GM19455 (cell line): ENCODE measurements at regions not wholly inside any gene's neighbourhood (a gene's known extent, or its start where the extent isn't known, plus 50 kb on each side); places are given as distances from the start of the nearest gene placed in this dataset.

Experiments used
- ATAC-seq: cut with Tn5 transposase; IDR thresholded peaks from one replicate; pipeline ENCODE4 v1.9.1; 2021; ENCODE audit not compliant: unreplicated experiment

- ATAC-seq = no peak
Measured at GRCh38 chr13:106246242-106246641, 289.2 kb downstream of the EFNB2 start.

- no peak for ATAC-seq
Measured at GRCh38 chr13:106243011-106243565, 292.4 kb downstream of the EFNB2 start.

- ATAC-seq = no peak
Measured at GRCh38 chr13:106241974-106242953, 293.2 kb downstream of the EFNB2 start.

DNA sequence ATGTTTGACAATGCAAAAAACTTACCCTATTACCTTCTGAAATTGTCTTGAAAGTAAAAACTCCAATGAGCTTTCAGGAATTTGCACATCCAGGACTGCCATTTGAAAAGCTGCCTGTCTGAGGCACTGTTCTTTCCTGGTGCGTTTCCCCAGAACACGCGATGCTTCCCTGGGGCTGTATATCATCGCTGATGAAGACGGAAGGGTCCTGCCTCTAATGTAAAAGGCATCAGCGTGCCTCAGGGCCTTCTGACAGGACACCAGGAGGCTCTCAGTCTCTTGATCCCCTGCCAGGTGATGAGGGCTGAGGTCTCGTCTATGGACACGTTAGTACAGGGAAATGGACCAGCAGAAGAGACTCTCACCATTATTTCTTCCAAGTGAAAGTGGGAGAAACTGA lies 296.8 kb downstream of the EFNB2 start:
- ATAC-seq = no peak

- no peak for ATAC-seq
Measured at GRCh38 chr13:106234636-106235035, 300.8 kb downstream of the EFNB2 start.

DNA sequence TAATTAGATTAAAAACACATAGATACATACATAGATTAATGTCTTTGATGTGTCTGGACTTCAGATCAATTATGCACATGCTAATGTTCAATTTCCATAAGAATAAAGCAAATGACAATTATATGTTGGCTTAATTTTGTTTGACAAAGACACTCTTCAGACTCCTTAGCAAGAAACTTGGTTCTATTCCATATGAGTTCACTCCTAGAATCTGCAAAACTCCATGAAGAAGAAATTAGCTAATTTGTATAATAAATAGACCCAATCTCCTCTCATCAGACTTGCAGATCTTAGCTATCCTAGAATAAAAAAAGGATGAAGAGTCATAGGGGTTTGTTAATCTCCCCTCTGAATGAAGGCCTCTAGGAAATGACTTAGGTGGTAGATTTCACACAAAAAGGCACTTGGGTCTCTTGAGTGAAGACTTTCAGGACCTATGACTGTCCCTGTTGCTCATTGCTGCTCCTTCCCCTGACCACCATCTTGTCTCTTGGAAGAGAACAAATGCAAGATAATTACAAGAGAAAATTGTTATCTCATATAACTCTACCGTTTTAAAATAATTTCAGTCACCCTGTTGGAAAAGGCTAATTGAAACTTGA lies 302.2 kb downstream of the EFNB2 start:
- no peak for ATAC-seq

DNA sequence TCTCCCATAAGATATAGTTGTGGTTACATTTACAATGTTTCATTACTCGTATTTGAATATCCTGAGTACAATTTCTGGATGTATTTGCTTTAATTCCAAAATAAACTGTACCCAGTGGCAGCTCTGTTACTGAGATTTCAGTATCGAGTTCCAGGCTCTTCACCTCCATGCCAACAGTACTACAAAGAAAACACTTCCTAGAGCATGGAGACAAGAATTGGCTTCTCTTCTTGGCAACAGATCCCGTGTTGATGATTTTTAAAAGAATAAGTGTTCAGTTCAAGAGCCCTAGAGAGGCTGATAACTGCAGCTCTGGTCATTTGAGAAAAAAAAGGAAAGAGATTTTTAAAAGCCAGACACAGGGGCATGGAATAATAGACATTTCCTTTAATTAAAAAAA lies 302.8 kb downstream of the EFNB2 start:
- no peak for ATAC-seq

GRCh38 chr13:106230450-106230849 lies 305.0 kb downstream of the EFNB2 start:
- ATAC-seq = no peak

DNA sequence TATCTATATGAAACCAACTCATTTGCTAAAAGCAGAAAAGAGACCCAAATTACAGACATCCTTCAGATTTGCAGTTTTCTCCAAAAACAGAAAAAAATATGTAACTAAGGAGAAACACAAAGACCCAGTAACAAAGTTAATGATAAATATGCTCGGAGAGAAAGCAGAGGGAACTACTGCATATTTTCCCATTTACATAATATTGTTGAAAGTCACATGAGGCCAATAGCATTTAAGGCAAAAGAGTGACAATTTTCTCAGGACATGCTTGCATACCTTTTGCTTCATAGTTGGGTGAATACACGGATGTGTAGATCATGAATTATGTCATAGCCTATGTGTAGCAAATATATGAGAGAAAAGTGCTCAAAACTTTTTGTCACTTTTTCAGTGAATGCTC lies 310.3 kb downstream of the EFNB2 start:
- ATAC-seq = no peak

DNA sequence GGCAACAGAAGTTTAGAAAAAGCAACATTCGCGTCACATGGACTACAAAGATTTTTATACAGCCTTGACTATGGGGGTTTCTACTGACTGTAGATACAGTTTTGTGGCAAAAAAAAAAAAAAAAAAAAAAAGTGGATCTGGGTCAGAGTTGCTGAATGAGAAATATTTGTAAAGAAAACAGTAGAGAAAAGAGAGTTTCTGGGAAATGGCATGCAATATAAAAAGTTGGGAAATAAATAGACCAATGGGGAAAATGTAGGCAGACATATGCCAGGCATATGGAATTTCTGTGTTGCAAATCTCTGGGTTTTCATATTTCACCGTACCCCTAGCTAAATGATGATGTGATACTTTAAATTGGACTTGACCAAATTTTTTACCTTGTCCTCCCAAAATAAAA lies 315.3 kb downstream of the EFNB2 start:
- no peak for ATAC-seq

- ATAC-seq = no peak
Measured at GRCh38 chr13:106213028-106213757, 322.3 kb downstream of the EFNB2 start.

DNA sequence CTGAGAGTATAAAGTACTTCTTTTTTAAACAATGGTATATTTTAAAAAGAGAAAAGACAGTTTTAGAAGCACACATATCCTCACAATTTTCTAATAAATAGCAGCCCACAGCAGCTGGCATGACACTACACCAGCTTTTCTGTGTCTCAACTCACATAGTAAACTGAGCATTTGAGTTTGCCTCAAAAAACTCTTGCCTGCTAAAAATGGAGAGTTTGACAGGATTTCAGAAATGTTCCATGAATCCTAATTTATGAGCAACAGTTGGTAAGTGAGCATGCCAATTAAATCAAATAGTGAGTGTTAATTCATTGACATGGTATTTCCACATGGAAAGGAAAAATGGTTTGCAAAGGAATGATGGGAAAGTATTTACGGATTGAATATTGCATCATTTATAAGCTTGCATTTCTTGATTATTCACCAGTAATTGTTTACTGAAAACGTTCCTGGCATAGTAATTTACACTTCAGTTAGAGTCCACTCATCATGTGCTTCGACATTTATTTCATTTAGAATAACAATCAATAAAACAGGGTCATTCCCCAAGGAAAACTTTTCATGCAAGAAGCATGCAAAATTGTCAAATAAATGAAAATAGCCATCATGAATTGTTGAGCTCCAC lies 323.0 kb downstream of the EFNB2 start:
- no peak for ATAC-seq

DNA sequence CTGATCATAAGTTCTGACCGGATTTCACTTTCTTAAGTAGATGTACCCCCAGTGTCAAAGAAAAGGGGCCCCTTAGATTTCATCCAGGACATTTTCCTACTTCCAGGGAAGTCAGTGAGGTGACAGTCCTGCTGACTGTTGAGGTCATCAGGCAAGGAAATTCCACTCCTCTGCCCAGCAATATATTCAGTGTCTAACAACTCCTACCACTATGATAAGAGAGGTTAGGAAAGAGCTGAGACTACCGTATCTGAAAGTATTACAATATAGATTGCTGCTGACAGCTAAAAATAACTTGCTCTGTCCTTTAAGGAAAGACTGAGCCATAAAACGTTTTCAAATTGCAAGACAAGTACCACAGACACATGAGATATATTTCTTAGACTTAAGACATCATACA lies 325.1 kb downstream of the EFNB2 start:
- ATAC-seq = no peak

DNA sequence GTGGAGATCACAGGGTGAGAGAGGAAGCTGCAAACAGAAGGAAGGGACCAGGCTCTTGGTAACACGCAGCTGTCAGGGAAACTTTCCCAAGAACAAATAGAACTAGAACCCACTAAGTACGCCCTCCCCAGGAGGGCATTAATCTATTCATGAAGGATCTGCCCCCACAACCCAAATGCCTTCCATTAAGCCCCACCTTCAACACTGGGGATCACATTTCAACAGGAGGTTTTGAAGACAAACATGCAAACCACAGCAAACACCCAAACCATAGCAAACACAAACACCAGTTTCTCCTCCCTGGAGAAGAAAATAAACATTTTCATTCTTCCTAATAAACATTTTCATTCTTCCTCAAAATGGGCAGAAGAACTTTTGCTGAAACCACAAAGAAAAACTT lies 329.6 kb downstream of the EFNB2 start:
- no peak for ATAC-seq

- no peak for ATAC-seq
Measured at GRCh38 chr13:106197496-106197895, 338.0 kb downstream of the EFNB2 start.

GRCh38 chr13:106187501-106188095 lies 347.9 kb downstream of the EFNB2 start:
- ATAC-seq = no peak

- no peak for ATAC-seq
Measured at GRCh38 chr13:106187101-106187500, 348.4 kb downstream of the EFNB2 start.

DNA sequence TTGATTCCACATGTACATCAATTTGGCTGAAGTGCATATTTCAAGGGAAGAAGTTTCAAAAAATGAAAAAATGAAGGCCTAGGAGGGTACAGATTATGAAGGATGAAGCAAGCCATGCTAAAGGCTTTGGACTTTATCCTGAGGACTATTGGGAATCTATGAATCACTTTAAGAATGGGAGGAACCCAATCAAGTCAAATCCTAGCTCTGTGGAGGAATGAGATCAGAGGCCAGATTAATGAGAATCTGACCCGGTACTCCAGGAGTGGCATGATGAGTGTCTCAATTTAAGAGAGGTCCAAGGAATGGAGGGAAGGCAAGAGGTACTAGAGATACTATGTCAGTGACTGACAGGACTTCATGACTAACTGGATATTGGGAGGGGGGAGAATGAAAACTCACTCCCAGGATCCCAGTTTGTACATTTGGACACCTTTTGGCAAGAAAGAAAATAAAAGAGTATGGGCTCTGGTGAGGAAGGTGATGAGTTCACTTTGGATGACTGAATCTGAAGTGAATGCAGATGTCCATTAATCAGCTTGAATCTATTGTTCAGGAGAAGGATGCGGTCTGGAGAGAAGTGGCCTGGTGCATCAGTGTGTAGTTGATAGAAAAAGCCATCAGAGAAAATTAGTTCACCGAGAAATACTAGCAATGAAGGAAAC lies 349.0 kb downstream of the EFNB2 start:
- ATAC-seq = no peak

GRCh38 chr13:106184790-106185189 lies 350.7 kb downstream of the EFNB2 start:
- ATAC-seq = no peak
